ENCODE measurements at regions not wholly inside any gene's neighbourhood (a gene's known extent, or its start where the extent isn't known, plus 50 kb on each side); places are given as distances from the start of the nearest gene placed in this dataset.

DNA sequence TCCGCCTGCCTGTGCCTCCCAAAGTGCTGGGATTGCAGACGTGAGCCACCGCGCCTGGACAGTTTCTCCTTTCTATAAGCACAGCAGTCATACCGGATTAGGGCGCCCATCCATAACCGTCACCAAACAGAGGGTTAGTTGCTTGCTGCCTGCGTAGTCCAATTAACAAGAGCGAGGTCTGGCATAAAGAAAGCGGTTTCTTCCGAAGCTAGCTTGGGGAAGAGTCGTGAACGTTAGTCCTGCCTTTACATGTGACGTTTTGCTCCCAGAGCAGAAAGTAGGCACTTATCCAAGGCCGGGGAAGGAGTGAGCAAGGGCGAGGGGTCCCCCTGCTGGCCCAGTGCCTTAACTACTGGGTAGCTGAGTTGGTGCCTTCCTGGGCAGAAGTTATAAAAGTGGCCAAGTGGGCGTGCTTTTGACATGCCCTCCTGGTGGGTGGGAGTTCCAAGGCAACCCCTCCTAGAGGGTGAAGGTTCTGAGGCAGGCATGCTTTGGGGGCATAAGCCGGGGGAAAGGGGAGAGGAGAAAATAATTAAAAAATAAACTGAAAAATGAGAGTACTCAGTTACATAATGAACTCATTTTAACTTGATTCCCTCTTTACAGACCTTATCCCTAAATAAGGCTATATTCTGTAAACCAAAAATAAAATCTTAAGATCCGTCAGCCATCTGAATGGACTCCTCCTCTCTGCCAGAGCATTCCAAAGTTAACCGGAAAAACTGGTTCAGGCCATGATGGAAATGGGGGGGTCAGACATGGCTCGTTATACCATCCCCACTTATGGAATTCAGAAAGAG lies 88.0 kb downstream of the FAM217A start (continued):
- TF ChIP-seq SP3 (tag by site-specific recombination; IDR thresholded peaks at IDR 0.05): peak; percentile 70
- TF ChIP-seq ZNF404 (tag by site-specific recombination; IDR thresholded peaks at IDR 0.05): no peak
- no peak for TF ChIP-seq ZNF169 (tag by site-specific recombination; IDR thresholded peaks at IDR 0.05)
- no peak for TF ChIP-seq BCL11B (tag by site-specific recombination; IDR thresholded peaks at IDR 0.05; ENCODE audit: low read depth)

DNA sequence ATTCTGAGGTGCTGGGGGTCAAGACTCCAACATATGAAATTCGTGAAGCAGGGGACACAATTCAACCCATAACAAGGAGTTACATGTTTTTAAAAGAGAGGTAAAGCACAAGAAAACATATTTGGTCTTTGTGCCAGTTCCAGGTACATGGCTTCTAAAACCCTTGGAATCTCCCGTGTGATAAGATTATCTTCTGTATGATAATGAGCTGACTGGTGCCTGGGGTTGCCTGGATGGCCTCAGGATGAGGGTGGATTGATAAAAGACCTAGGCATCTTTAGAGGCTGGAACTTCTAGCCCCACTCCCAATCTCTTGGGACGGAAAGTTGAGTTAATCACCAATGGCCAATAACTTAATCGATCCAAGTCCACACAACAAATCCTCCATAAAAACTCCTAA lies 87.0 kb downstream of the FAM217A start:
- ChIA-PET CTCF (interaction anchor here (0.6 to 3.3 kb wide), 10 partner anchors 10 to 259 kb away, joined by 3 to 10 read pairs (median 5); partner anchors contain the start of gene FAM50B), POLR2A (interaction anchor here (1.0 kb wide), 1 partner anchor 29 kb away, joined by 3 read pairs; a partner anchor contains a TSS)

DNA sequence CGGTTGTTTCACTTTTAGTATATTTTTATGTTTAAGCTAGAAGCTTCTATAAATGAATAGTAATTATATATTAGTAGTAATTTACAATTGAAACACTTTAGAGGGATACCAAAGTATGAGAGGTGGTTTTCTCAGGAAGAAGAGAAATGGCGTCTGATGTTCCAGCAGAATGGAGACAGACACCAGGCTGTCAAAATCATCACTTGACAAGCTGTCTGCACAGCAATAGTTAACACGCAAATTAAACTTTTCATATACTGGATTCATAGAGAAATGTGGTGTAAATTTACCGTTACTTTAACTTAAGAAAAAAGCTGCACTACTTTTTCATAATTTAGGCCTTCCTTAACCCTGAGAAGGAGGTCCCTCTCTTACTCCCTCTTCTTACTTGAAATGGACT lies 82.6 kb downstream of the FAM217A start:
- Histone ChIP-seq H3K4me1 (ENCODE audit: control insufficient read depth, insufficient read depth, low read length) (peaks cover 11% of the 10 kb centered on the region), H3K27ac (ENCODE audit: extremely low read depth, low read depth, low read length) (no peak overlapping the region), H3K36me3 (ENCODE audit: control insufficient read depth in 2 of 2, insufficient read depth in 1 of 2, low read length in 2 of 2) (no peaks in the 10 kb centered on the region), H3K9me3 (ENCODE audit: control insufficient read depth, insufficient read depth, low read depth, low read length) (no peaks in the 10 kb centered on the region), H3K4me3 (ENCODE audit: low read depth, low read length) (no peak overlapping the region)
- CTCF ChIA-PET: interaction anchor here (0.5 to 4.9 kb wide), 13 partner anchors 8 to 585 kb away, joined by 3 to 30 read pairs (median 4); partner anchors contain the start of gene FAM50B
- POLR2A ChIA-PET: interaction anchor here (1.0 to 1.1 kb wide), 2 partner anchors 22 to 25 kb away, joined by 3 to 4 read pairs; a partner anchor contains a TSS
- TF ChIP-seq ZNF133 (tag by site-specific recombination; IDR thresholded peaks at IDR 0.05) (peak; percentile 33; the same call in 1 of the 2 replicates), ZNF558 (tag by site-specific recombination; IDR thresholded peaks at IDR 0.05) (no peak)
- TF ChIP-seq, protein P1, sequence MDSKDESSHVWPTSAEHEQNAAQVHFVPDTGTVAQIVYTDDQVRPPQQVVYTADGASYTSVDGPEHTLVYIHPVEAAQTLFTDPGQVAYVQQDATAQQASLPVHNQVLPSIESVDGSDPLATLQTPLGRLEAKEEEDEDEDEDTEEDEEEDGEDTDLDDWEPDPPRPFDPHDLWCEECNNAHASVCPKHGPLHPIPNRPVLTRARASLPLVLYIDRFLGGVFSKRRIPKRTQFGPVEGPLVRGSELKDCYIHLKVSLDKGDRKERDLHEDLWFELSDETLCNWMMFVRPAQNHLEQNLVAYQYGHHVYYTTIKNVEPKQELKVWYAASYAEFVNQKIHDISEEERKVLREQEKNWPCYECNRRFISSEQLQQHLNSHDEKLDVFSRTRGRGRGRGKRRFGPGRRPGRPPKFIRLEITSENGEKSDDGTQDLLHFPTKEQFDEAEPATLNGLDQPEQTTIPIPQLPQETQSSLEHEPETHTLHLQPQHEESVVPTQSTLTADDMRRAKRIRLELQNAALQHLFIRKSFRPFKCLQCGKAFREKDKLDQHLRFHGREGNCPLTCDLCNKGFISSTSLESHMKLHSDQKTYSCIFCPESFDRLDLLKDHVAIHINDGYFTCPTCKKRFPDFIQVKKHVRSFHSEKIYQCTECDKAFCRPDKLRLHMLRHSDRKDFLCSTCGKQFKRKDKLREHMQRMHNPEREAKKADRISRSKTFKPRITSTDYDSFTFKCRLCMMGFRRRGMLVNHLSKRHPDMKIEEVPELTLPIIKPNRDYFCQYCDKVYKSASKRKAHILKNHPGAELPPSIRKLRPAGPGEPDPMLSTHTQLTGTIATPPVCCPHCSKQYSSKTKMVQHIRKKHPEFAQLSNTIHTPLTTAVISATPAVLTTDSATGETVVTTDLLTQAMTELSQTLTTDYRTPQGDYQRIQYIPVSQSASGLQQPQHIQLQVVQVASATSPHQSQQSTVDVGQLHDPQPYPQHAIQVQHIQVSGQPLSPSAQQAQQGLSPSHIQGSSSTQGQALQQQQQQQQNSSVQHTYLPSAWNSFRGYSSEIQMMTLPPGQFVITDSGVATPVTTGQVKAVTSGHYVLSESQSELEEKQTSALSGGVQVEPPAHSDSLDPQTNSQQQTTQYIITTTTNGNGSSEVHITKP (tag by site-specific recombination; IDR thresholded peaks at IDR 0.05): no peak

More for the DNA sequence above, 87.0 kb downstream of the FAM217A start:
- no peak for TF ChIP-seq ZNF629 (tag by site-specific recombination; IDR thresholded peaks at IDR 0.05)
- Histone ChIP-seq H3K36me3 (ENCODE audit: control insufficient read depth in 2 of 2, insufficient read depth in 1 of 2, low read length in 2 of 2) (no peaks in the 10 kb centered on the region; a peak in 1 of 3 replicates), H3K27ac (ENCODE audit: extremely low read depth, low read depth, low read length) (no peak overlapping the region), H3K4me1 (ENCODE audit: control insufficient read depth, insufficient read depth, low read length) (peaks cover 2% of the 10 kb centered on the region; the same call in 1 of the 2 replicates), H3K9me3 (ENCODE audit: control insufficient read depth, insufficient read depth, low read depth, low read length) (no peaks in the 10 kb centered on the region), H3K4me3 (ENCODE audit: low read depth, low read length) (no peak overlapping the region)

DNA sequence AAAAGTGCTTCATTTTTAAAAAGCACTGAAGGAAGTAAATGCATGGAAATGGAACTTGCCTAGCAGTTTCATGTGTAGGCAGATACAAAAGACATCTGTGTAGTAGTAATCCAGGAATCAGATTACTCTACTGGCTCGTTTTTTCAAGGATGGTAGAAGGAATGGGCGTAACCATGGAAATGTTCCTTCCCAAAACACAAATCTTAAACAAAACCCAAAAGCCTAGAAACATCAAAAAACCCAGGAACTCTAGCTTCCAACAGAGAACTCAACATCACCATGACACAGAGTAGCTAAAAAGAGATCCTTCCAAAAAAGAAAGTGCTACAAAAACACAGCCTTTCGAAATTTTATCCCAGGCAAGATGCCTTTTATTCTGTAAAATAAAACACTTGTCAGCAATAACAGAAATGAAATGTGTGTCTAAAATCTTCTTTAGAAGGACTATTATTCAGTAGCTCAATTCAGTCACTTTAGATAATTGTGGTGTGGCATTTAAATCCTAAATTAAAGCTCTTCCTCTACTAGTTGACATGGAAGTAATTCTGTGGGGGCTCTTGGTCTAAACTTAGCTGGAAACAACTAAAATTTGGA lies 81.7 kb downstream of the FAM217A start:
- peaks cover 11% of the 10 kb centered on the region for H3K4me1 ChIP-seq (ENCODE audit: control insufficient read depth, insufficient read depth, low read length)
- no peaks in the 10 kb centered on the region for H3K36me3 ChIP-seq (ENCODE audit: control insufficient read depth in 2 of 2, insufficient read depth in 1 of 2, low read length in 2 of 2)
- H3K9me3 ChIP-seq (ENCODE audit: control insufficient read depth, insufficient read depth, low read depth, low read length): no peaks in the 10 kb centered on the region
- 0 out of 2 replicates have a peak, but pooled peaks have one; percentile 5 for TF ChIP-seq ZNF558 (tag by site-specific recombination; IDR thresholded peaks at IDR 0.05)
- TF ChIP-seq, protein P2, sequence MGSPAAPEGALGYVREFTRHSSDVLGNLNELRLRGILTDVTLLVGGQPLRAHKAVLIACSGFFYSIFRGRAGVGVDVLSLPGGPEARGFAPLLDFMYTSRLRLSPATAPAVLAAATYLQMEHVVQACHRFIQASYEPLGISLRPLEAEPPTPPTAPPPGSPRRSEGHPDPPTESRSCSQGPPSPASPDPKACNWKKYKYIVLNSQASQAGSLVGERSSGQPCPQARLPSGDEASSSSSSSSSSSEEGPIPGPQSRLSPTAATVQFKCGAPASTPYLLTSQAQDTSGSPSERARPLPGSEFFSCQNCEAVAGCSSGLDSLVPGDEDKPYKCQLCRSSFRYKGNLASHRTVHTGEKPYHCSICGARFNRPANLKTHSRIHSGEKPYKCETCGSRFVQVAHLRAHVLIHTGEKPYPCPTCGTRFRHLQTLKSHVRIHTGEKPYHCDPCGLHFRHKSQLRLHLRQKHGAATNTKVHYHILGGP (tag by site-specific recombination; IDR thresholded peaks at IDR 0.05): no peak
- TF ChIP-seq, protein P3, sequence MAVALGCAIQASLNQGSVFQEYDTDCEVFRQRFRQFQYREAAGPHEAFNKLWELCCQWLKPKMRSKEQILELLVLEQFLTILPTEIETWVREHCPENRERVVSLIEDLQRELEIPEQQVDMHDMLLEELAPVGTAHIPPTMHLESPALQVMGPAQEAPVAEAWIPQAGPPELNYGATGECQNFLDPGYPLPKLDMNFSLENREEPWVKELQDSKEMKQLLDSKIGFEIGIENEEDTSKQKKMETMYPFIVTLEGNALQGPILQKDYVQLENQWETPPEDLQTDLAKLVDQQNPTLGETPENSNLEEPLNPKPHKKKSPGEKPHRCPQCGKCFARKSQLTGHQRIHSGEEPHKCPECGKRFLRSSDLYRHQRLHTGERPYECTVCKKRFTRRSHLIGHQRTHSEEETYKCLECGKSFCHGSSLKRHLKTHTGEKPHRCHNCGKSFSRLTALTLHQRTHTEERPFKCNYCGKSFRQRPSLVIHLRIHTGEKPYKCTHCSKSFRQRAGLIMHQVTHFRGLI (tag by site-specific recombination; IDR thresholded peaks at IDR 0.05): no peak
- H3K27ac ChIP-seq (ENCODE audit: extremely low read depth, low read depth, low read length): no peak overlapping the region
- CTCF ChIA-PET: interaction anchor here (0.6 to 4.9 kb wide), 13 partner anchors 11 to 969 kb away, joined by 3 to 30 read pairs (median 4); no protein-coding TSS in a partner anchor
- POLR2A ChIA-PET: interaction anchor here (1.7 kb wide), 1 partner anchor 24 kb away, joined by 10 read pairs; a partner anchor contains a TSS
- H3K4me3 ChIP-seq (ENCODE audit: low read depth, low read length): no peak overlapping the region
